Liver (tissue), 8 donors: ENCODE measurements at regions not wholly inside any gene's neighbourhood (a gene's known extent, or its start where the extent isn't known, plus 50 kb on each side); places are given as distances from the start of the nearest gene placed in this dataset.

Experiments used
- DNase-seq: peaks from one replicate; pipeline ENCODE4 v3.0.0-alpha.2; 2017; ENCODE audit warnings: low spot score
- H3K27ac ChIP-seq, 2 donors: one replicate each; pipeline ENCODE4 v1.7.0; 2013; ENCODE audit warnings: inconsistent platforms in 2 of 2, low read length in 2 of 2, control low read depth in 1 of 2, low read depth in 1 of 2, mild to moderate bottlenecking in 1 of 2
- H3K27me3 ChIP-seq, 4 donors: one replicate each; pipeline versions ENCODE4 v1.6.1 to v1.7.0; 2013; ENCODE audit warnings: low read length in 3 of 4, inconsistent platforms in 1 of 4, mild to moderate bottlenecking in 1 of 4, moderate library complexity in 1 of 4; ENCODE audit not compliant: control insufficient read depth in 4 of 4, insufficient read depth in 4 of 4
- H3K36me3 ChIP-seq, 4 donors: one replicate each; pipeline versions ENCODE4 v1.6.1 to v1.7.0; 2013; ENCODE audit warnings: low read length in 3 of 4, mild to moderate bottlenecking in 3 of 4, low read depth in 1 of 4, moderate library complexity in 1 of 4; ENCODE audit not compliant: control insufficient read depth in 4 of 4, insufficient read depth in 3 of 4
- H3K4me1 ChIP-seq, 4 donors: one replicate each; pipeline versions ENCODE4 v1.6.1 to v1.7.0; 2013; ENCODE audit warnings: low read length in 3 of 4, mild to moderate bottlenecking in 3 of 4, moderate library complexity in 1 of 4; ENCODE audit not compliant: control insufficient read depth in 4 of 4, insufficient read depth in 4 of 4
- H3K4me3 ChIP-seq, 3 donors: one replicate each; pipeline versions ENCODE4 v1.6.1 to v1.7.0; 2013; ENCODE audit warnings: low read length in 3 of 3, control low read depth in 1 of 3, low read depth in 1 of 3, mild to moderate bottlenecking in 1 of 3
- H3K9ac ChIP-seq, 2 donors: one replicate each; pipeline ENCODE4 v1.7.0; 2013; ENCODE audit warnings: low read length in 2 of 2, mild to moderate bottlenecking in 2 of 2, moderate library complexity in 2 of 2, control low read depth in 1 of 2, low read depth in 1 of 2
- H3K9me3 ChIP-seq, 4 donors: one replicate each; pipeline versions ENCODE4 v1.6.1 to v1.7.0; 2013; ENCODE audit warnings: low read length in 3 of 4; ENCODE audit not compliant: control insufficient read depth in 4 of 4
- ATF3 ChIP-seq: IDR thresholded peaks from 2 replicates; pipeline ENCODE4 v1.6.1; 2016; ENCODE audit warnings: antibody characterized with exemption
- CTCF ChIP-seq: fragments of 150-350 bp; IDR thresholded peaks from 2 replicates; pipeline ENCODE4 v1.5.1; 2017; ENCODE audit warnings: improper control_type of control experiment, low read depth, low read length; ENCODE audit not compliant: missing input control
- EGR1 ChIP-seq, 2 donors: IDR thresholded peaks; 2 replicates each; pipeline ENCODE4 v1.6.1; 2016 to 2018; ENCODE audit warnings: antibody characterized with exemption in 2 of 2, low read depth in 2 of 2
- FOXA1 ChIP-seq: IDR thresholded peaks from 2 replicates; pipeline ENCODE4 v1.6.1; 2016; ENCODE audit warnings: antibody characterized with exemption
- FOXA2 ChIP-seq: IDR thresholded peaks from 2 replicates; pipeline ENCODE4 v1.6.1; 2016; ENCODE audit warnings: antibody characterized with exemption
- GABPA ChIP-seq, 2 donors: IDR thresholded peaks in 1 of 2; conservative IDR thresholded peaks in 1 of 2; 2 replicates each; pipeline ENCODE4 v1.6.1; 2016; ENCODE audit warnings: antibody characterized with exemption in 2 of 2, mild to moderate bottlenecking in 1 of 2, moderate library complexity in 1 of 2
- HNF4A ChIP-seq, 2 donors: conservative IDR thresholded peaks; 2 replicates each; pipeline ENCODE4 v1.6.1; 2016; ENCODE audit warnings: antibody characterized with exemption in 2 of 2, mild to moderate bottlenecking in 2 of 2
- HNF4G ChIP-seq: IDR thresholded peaks from 2 replicates; pipeline ENCODE4 v1.6.1; 2016; ENCODE audit warnings: antibody characterized with exemption
- JUND ChIP-seq, 2 donors: IDR thresholded peaks; 2 replicates each; pipeline ENCODE4 v1.6.1; 2016; ENCODE audit warnings: antibody characterized with exemption in 2 of 2
- MAX ChIP-seq: IDR thresholded peaks from 2 replicates; pipeline ENCODE4 v1.6.1; 2016; ENCODE audit warnings: antibody characterized with exemption
- NR2F2 ChIP-seq: IDR thresholded peaks from 2 replicates; pipeline ENCODE4 v1.6.1; 2016; ENCODE audit warnings: antibody characterized with exemption
- RAD21 ChIP-seq, 2 donors: IDR thresholded peaks; 2 replicates each; pipeline ENCODE4 v1.6.1; 2016; ENCODE audit warnings: antibody characterized with exemption in 2 of 2, mild to moderate bottlenecking in 2 of 2
- REST ChIP-seq: IDR thresholded peaks from 2 replicates; pipeline ENCODE4 v1.6.1; 2016; ENCODE audit warnings: antibody characterized with exemption, mild to moderate bottlenecking
- RXRA ChIP-seq, 2 donors: IDR thresholded peaks; 2 replicates each; pipeline ENCODE4 v1.6.1; 2017 to 2018; ENCODE audit warnings: antibody characterized with exemption in 2 of 2, mild to moderate bottlenecking in 1 of 2
- SP1 ChIP-seq: IDR thresholded peaks from 2 replicates; pipeline ENCODE4 v1.6.1; 2018; ENCODE audit warnings: antibody characterized with exemption, mild to moderate bottlenecking
- TAF1 ChIP-seq: conservative IDR thresholded peaks from 2 replicates; pipeline ENCODE4 v1.6.1; 2016; ENCODE audit warnings: antibody characterized with exemption, mild to moderate bottlenecking
- YY1 ChIP-seq: IDR thresholded peaks from 2 replicates; pipeline ENCODE4 v1.6.1; 2016; ENCODE audit warnings: antibody characterized with exemption, mild to moderate bottlenecking
- ZBTB33 ChIP-seq: IDR thresholded peaks from 2 replicates; pipeline ENCODE4 v1.6.1; 2016; ENCODE audit warnings: antibody characterized with exemption
- WGBS: extraction: QIAGEN DNeasy Blood & Tissue Kit; methylation state at CpG from one replicate; pipeline ENCODE4 v1.1.7; 2013; 5-methylcytosine and 5-hydroxymethylcytosine counted together
- donor health status: healthy.
- donor health status: healthy.
- donor health status: healthy.
- donor health status: healthy.
- donor health status: healthy.

- TF ChIP-seq FOXA2 (no peak), HNF4G (no peak), JUND (IDR thresholded peaks at IDR 0.05) (no peak), NR2F2 (no peak), CTCF (no peak), MAX (no peak), SP1 (no peak), REST (no peak), HNF4A (conservative IDR thresholded peaks at IDR 0.05) (no peak), EGR1 (IDR thresholded peaks at IDR 0.05; ENCODE audit: low read depth in 2 of 2) (no peak), YY1 (no peak), ATF3 (no peak), TAF1 (no peak), GABPA (IDR thresholded peaks at IDR 0.05 in 1 of 2, conservative IDR thresholded peaks at IDR 0.05 in 1 of 2) (no peak), RAD21 (IDR thresholded peaks at IDR 0.05) (no peak)
- H3K9me3 ChIP-seq, result no peaks in the 10 kb centered on the region
- H3K27me3 ChIP-seq, result no peaks in the 10 kb centered on the region
- no peak for DNase-seq
- 86% methylated on average over 5 of the region's 5 CpGs for WGBS
- no peak overlapping the region for H3K9ac ChIP-seq
- no peaks in the 10 kb centered on the region for H3K36me3 ChIP-seq
- no peak overlapping the region for H3K4me3 ChIP-seq
- no peak overlapping the region for H3K27ac ChIP-seq
- peaks cover 0 to 8% (median 5%) of the 10 kb centered on the region in 4 donors for H3K4me1 ChIP-seq
Observed at GRCh38 chr2:205850132-205850531, 167.8 kb downstream of the NRP2 start.

- 64% methylated on average over 5 of the region's 5 CpGs for WGBS
Observed at GRCh38 chr2:205849136-205849535, 166.8 kb downstream of the NRP2 start.

More at GRCh38 chr2:205849136-205849535, 166.8 kb downstream of the NRP2 start:
- Histone ChIP-seq H3K9me3 (no peaks in the 10 kb centered on the region), H3K9ac (no peak overlapping the region), H3K27ac (no peak overlapping the region), H3K36me3 (no peaks in the 10 kb centered on the region), H3K27me3 (no peaks in the 10 kb centered on the region), H3K4me3 (no peak overlapping the region), H3K4me1 (peaks cover 0 to 8% (median 5%) of the 10 kb centered on the region in 4 donors)
- TF ChIP-seq EGR1 (IDR thresholded peaks at IDR 0.05; ENCODE audit: low read depth in 2 of 2), result no peak
- no peak for TF ChIP-seq SP1
- no peak for TF ChIP-seq YY1
- no peak for TF ChIP-seq FOXA1
- no peak for TF ChIP-seq FOXA2
- TF ChIP-seq GABPA (IDR thresholded peaks at IDR 0.05 in 1 of 2, conservative IDR thresholded peaks at IDR 0.05 in 1 of 2), result no peak
- no peak for TF ChIP-seq RXRA (IDR thresholded peaks at IDR 0.05)
- TF ChIP-seq CTCF, result no peak
- no peak for TF ChIP-seq HNF4G
- no peak for TF ChIP-seq NR2F2
- no peak for TF ChIP-seq ZBTB33
- no peak for TF ChIP-seq RAD21 (IDR thresholded peaks at IDR 0.05)
- TF ChIP-seq TAF1, result no peak
- DNase-seq, result no peak
